ENCODE measurements at regions not wholly inside any gene's neighbourhood (a gene's known extent, or its start where the extent isn't known, plus 50 kb on each side); places are given as distances from the start of the nearest gene placed in this dataset.

GRCh38 chr7:11950942-11951341 is 118.9 kb upstream of the THSD7A start:
- Histone ChIP-seq H3K27me3 (ENCODE audit: control insufficient read depth, insufficient read depth, low read length) (no peaks in the 10 kb centered on the region), H3K27ac (ENCODE audit: insufficient read depth, low read length) (no peak overlapping the region), H3K9ac (ENCODE audit: insufficient read depth, low read length) (no peak overlapping the region), H3K36me3 (ENCODE audit: control insufficient read depth, insufficient read depth, low read length) (no peaks in the 10 kb centered on the region), H3K9me3 (ENCODE audit: control insufficient read depth, insufficient read depth, low read depth, low read length) (no peaks in the 10 kb centered on the region), H3K79me2 (ENCODE audit: control insufficient read depth, insufficient read depth, low read length) (no peaks in the 10 kb centered on the region), H3K4me2 (ENCODE audit: extremely low read depth, insufficient read depth, low read length) (no peak overlapping the region), H3K4me1 (ENCODE audit: control insufficient read depth, extremely low read depth, insufficient read depth, low read length) (no peaks in the 10 kb centered on the region), H3K4me3 (replicated peaks in 1 of 4; ENCODE audit: control extremely low read depth in 1 of 4, insufficient read depth in 1 of 4, low read depth in 3 of 4, low read length in 4 of 4) (no peak overlapping the region), H4K20me1 (ENCODE audit: control insufficient read depth, extremely low read depth, insufficient read depth, low read length) (no peaks in the 10 kb centered on the region), H2AFZ (ENCODE audit: low read length) (no peak overlapping the region)
- no peak for TF ChIP-seq EZH2 (IDR thresholded peaks at IDR 0.05; ENCODE audit: low read length, missing control alignments)
- no peak for TF ChIP-seq CTCF (conservative IDR thresholded peaks at IDR 0.05 in 1 of 2, IDR thresholded peaks at IDR 0.05 in 1 of 2; ENCODE audit: low read depth in 1 of 2, low read length in 2 of 2)
- no peak for DNase-seq (ENCODE audit: low read depth in 2 of 2)

GRCh38 chr7:11951909-11952308 is 119.9 kb upstream of the THSD7A start:
- Histone ChIP-seq H4K20me1 (ENCODE audit: control insufficient read depth, extremely low read depth, insufficient read depth, low read length) (no peaks in the 10 kb centered on the region), H3K36me3 (ENCODE audit: control insufficient read depth, insufficient read depth, low read length) (no peaks in the 10 kb centered on the region), H3K4me2 (ENCODE audit: extremely low read depth, insufficient read depth, low read length) (no peak overlapping the region), H3K4me1 (ENCODE audit: control insufficient read depth, extremely low read depth, insufficient read depth, low read length) (no peaks in the 10 kb centered on the region), H3K27ac (ENCODE audit: insufficient read depth, low read length) (no peak overlapping the region), H3K27me3 (ENCODE audit: control insufficient read depth, insufficient read depth, low read length) (no peaks in the 10 kb centered on the region), H2AFZ (ENCODE audit: low read length) (no peak overlapping the region), H3K4me3 (replicated peaks in 1 of 4; ENCODE audit: control extremely low read depth in 1 of 4, insufficient read depth in 1 of 4, low read depth in 3 of 4, low read length in 4 of 4) (no peak overlapping the region), H3K79me2 (ENCODE audit: control insufficient read depth, insufficient read depth, low read length) (no peaks in the 10 kb centered on the region), H3K9ac (ENCODE audit: insufficient read depth, low read length) (no peak overlapping the region), H3K9me3 (ENCODE audit: control insufficient read depth, insufficient read depth, low read depth, low read length) (no peaks in the 10 kb centered on the region)
- DNase-seq (ENCODE audit: low read depth in 2 of 2), result peak in 1 of 2 donors; percentile 41
- TF ChIP-seq CTCF (conservative IDR thresholded peaks at IDR 0.05 in 1 of 2, IDR thresholded peaks at IDR 0.05 in 1 of 2; ENCODE audit: low read depth in 1 of 2, low read length in 2 of 2) (no peak), EZH2 (IDR thresholded peaks at IDR 0.05; ENCODE audit: low read length, missing control alignments) (no peak)

- H3K4me2 ChIP-seq (ENCODE audit: extremely low read depth, insufficient read depth, low read length), result no peak overlapping the region
- H3K27me3 ChIP-seq (ENCODE audit: control insufficient read depth, insufficient read depth, low read length), result no peaks in the 10 kb centered on the region
- H3K79me2 ChIP-seq (ENCODE audit: control insufficient read depth, insufficient read depth, low read length), result no peaks in the 10 kb centered on the region
- no peaks in the 10 kb centered on the region for H3K9me3 ChIP-seq (ENCODE audit: control insufficient read depth, insufficient read depth, low read depth, low read length)
- H2AFZ ChIP-seq (ENCODE audit: low read length), result no peak overlapping the region
- H3K9ac ChIP-seq (ENCODE audit: insufficient read depth, low read length), result no peak overlapping the region
- no peaks in the 10 kb centered on the region for H3K36me3 ChIP-seq (ENCODE audit: control insufficient read depth, insufficient read depth, low read length)
- H3K4me3 ChIP-seq (replicated peaks in 1 of 4; ENCODE audit: control extremely low read depth in 1 of 4, insufficient read depth in 1 of 4, low read depth in 3 of 4, low read length in 4 of 4), result no peak overlapping the region
- no peak for DNase-seq (ENCODE audit: low read depth in 2 of 2)
- TF ChIP-seq EZH2 (IDR thresholded peaks at IDR 0.05; ENCODE audit: low read length, missing control alignments) (no peak), CTCF (conservative IDR thresholded peaks at IDR 0.05 in 1 of 2, IDR thresholded peaks at IDR 0.05 in 1 of 2; ENCODE audit: low read depth in 1 of 2, low read length in 2 of 2) (no peak)
- no peaks in the 10 kb centered on the region for H4K20me1 ChIP-seq (ENCODE audit: control insufficient read depth, extremely low read depth, insufficient read depth, low read length)
- no peak overlapping the region for H3K27ac ChIP-seq (ENCODE audit: insufficient read depth, low read length)
- no peaks in the 10 kb centered on the region for H3K4me1 ChIP-seq (ENCODE audit: control insufficient read depth, extremely low read depth, insufficient read depth, low read length)
Observed at GRCh38 chr7:11952972-11953371, 121.0 kb upstream of the THSD7A start.

Data from fibroblast of lung (primary cell).